NCI-H69 (cell line): ENCODE measurements at regions not wholly inside any gene's neighbourhood (a gene's known extent, or its start where the extent isn't known, plus 50 kb on each side); places are given as distances from the start of the nearest gene placed in this dataset.
A peak's percentile ranks its signal among the peaks of the same experiment; 100 is the strongest.

Experiments
- DNase-seq: peaks from one replicate; lab custom pipeline; 2025; lab: John Stamatoyannopoulos, UW

DNA sequence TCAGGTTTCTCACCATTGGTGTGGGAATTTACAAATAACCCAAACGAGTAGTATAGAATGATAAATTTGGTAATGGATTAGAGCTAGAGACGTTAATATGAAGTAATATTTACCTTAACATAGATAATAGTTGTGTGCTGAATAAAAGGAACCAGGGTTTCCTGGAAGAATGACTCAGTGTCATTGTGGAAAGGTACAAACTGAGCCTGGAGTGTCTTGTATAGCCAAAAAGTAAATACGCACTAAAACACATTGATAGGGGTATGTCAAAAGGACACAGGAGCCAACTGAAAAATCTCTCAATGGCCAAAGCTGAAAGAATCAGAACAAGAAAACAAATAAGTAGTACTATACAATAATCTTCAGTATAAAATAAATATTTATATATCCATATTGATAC is 363.5 kb downstream of the SLCO4C1 start:
- peak; percentile 55 for DNase-seq

DNA sequence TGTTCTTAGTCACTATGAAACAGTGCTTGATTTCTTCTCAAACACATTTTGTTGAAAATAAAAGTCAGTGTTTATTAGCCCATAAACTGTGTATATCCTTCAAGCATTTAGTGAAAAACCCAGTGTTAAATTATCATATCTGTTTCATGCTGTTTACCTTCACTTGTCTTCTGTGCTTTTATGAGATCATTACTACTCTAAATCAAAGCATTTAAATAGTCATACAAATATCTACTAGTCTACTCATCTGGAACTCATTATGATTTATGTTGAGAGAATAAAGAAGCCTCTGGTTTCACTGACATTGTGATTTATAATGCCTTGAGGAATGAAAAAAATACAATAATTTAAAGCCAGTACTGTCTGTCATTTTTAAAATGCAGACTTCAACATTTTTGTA is 366.5 kb downstream of the SLCO4C1 start:
- DNase-seq: peak; percentile 87

DNA sequence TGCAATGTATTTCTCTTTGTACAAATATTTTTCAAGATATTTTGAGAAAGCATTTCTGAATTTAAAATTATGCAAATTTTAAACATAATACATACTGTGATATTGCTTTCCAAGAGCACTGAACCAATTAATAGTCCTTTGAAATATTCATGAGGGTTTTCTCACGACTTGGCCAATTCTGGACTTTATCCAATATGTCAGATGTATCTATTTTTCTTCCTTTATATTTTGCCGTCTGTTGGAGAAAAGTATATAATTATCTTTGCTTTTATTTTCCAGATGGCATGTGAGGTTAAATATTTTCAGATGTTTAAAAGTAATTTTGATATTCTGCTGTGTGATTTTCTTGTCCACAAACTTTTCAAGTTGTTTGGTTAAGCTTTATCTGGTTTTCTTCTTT is 378.9 kb downstream of the SLCO4C1 start:
- peak; percentile 24 for DNase-seq

DNA sequence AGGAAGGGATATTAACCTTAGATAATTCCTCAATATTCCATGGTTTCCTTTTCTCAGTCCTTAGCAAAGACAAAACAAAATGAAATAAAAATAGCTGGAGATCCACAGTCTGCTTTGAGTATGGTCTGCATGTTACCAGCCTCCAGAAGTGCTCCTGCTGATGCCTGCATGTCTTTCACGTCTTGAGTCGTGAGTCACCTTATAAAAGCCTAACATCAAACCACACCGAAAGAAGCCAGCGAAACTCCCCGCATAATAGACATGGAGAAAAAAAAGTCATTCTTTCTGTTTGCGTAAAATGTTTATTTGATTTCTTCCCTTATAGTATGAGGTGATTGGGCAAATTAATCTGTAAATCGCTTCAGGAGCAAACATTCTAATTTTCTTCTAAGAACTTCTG is 380.5 kb downstream of the SLCO4C1 start:
- no peak for DNase-seq

DNA sequence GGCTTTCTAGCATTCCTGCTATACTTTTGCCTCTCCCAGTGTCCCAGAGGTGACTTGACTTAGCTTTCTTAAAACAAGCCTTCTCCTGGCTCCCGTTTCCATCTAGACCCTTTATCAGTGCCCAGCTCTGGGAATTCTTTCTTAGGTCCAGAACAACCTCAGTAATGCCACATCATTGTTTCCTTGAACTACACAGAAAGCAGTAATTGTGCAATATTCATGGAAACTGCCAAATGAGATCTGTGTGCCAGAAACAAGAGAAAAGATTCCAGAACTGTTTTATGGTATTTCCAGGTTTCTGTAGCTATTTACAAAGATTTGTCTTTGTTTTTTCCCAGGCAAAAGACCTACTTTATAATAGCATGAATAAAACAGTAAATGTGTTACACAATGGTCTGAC is 391.3 kb downstream of the SLCO4C1 start:
- DNase-seq: no peak

DNA sequence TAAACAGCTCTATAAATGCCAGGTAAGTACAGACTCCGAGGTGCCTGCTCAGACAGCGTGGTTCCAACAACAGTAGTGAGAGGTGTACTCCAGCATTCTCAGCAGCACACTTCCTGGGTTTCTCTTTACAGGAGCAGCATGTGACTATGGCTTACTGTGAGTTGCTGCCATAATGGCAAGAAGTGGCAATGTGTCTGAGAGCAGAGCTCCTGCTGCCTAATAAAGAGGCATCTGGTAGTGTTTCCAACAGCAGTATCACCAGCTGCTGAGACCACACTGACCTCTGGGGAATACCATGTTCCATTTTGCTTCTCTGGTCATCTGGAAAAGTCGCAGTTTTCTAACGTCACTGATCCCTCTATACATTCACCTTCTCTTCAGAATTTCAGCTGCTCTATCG is 398.2 kb downstream of the SLCO4C1 start:
- peak; percentile 97 for DNase-seq

DNA sequence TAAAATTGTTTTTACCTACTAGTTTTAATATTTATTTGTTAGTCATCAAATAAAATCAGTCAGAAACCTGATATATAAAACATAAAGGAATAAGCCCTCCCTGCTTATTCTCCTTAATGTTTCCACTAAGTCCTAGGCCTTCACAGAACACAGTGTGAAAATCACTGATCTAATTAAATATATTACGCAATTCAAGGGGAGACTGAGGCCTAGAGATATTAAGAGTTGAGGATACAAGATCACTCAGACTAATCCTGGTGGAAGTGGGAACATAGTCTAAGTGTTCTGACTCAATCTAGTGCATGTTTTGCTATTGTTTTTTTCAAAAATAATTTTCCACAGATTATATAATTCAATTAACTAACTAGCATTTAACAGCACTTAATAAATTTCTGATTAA is 401.1 kb downstream of the SLCO4C1 start:
- DNase-seq: no peak

DNA sequence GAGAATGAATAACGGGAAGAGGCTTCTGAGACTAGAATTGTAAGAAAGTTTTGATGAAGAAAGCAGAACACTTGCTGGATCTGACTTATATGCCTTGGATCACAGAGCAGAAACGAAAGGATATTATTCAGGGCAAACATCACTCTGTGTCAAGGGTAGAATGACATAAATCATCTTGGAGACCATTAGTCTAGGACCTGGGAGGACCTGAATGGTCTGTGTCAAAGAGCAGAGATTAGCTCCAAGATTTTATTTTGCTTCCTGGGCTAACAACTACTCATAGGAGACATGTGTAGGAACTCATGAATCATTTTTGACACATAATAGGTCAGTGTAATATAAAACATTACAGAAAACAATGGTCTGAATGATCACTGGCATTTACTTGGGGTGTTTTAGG is 417.9 kb downstream of the SLCO4C1 start:
- peak; percentile 89 for DNase-seq

DNA sequence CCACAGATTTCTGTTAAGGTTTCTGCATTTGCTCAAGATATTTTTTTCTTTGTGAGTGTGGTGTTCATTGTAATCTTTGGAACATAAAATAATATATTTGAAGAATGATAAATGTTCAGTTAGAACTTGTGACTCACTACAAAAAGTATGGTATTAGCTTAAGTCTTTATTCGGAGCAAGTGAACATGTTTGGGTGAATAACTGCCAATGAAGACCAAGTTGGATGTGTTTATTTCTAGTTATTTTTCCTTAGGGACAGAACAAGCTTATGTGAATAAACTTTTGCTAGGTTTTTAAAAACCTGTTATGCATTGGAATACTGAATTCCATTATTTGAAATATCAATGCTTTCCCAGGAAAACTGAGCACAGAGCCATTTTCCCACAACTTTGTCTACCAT is 418.6 kb downstream of the SLCO4C1 start:
- no peak for DNase-seq

DNA sequence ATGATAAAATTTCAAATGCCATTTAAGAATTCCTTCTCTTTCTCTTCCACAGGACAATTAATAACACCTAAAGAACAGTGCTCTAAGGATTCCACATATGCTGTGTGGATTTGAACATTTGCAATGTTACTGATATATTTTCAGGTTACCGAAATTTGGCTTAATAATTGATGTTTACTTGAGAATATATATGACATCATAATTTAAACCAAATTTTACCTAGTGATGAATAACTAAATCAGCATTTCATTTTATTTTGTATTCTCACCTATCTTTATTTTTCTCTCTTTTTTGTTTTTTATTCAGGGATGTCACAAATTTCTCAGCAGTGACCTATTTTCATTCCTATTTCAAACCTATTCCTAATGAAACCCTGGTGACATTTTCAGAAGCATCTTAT is 429.6 kb downstream of the SLCO4C1 start:
- DNase-seq: no peak

DNA sequence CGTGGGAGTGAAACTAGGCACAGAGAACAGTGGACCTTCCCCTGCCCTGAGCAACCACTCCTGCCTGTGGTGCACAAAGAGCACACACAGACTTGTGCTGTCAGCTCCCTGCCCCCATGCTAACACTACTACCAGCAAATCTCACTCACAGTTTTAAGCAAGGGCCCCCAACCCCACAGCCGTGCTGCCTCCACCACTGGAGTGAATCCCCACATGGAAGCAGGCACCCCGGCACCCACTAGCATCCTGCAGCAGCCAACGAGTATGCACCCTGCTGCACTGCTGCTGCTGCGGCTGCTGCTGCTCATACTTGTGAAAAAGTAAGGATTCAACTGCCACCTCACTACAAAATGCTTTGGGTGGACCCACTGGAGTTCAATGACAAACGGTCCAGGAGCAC is 435.5 kb downstream of the SLCO4C1 start:
- no peak for DNase-seq

DNA sequence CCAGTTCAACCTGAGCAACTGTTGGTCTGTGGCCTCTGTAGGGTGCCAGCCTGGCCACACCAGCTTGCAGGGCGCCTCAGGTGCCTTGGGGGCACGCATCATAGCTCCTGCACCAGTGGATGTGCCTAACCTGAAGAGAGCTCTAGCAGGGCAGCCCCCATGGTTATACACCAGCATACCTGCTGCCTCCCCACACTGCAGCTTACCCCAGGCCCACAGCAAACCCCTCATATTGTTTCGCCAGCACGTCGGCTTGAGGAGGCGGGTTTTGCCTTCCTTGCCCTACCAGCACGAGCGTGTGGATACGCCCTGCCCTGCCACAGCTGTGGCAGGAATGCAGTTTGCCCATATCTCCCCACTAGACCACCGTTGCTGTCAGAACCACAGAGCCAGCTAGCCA is 435.9 kb downstream of the SLCO4C1 start:
- no peak for DNase-seq

DNA sequence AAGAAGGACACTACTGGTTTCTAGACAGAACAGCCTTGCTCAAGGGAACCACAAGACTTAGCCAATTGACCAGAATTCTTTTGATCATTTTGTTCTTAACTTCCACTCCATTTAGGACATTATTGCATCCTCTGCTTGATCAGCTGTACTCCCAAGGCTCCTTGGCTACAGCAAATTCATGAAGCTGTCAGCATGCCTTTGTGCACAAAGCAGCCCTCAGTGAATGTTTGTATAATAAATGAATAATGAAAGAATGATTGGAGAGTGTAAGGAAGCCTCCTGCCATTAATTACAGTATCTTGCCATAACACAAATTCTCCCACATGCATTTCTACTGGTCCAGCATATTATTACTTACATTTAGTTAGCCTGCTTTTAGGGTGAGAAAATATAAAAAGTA is 449.6 kb downstream of the SLCO4C1 start:
- no peak for DNase-seq

DNA sequence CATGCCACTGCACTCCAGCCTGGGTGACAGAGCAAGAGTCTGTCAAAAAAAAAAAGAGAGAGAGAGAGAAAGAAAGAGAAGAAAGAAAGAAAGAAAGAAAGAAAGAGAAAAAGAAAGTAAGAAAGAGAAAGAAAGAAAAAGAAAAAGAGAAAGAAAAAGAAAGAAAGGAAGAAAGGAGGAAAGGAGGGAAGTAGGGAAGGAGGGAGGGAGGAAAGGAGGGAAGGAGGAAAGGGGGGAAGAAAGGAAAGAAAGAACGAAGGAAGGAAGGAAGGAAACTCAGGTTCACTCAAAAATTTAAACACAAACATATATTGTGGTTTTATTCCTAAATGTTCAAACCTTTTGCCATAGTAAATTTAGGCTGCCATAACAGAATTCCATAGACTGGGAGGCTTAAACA is 453.0 kb downstream of the SLCO4C1 start:
- no peak for DNase-seq

DNA sequence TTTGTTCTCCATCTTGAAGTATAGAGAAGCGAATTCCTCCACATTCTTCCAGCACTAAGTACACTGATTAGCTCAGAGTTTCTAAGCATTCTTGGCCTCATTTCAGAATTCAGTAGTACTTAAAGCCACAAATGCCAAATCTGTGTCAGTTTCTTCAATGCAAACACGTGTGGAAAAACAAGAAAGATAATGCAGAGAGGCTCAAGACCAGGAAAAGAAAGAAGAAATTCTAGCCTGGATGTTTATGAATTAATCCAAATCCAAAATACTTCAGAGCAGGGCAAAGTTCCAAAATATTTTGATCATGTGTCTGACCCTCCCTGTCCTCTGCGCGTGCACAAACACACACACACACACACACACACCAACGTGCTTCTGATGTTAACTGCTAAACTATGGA is 457.6 kb downstream of the SLCO4C1 start:
- no peak for DNase-seq

DNA sequence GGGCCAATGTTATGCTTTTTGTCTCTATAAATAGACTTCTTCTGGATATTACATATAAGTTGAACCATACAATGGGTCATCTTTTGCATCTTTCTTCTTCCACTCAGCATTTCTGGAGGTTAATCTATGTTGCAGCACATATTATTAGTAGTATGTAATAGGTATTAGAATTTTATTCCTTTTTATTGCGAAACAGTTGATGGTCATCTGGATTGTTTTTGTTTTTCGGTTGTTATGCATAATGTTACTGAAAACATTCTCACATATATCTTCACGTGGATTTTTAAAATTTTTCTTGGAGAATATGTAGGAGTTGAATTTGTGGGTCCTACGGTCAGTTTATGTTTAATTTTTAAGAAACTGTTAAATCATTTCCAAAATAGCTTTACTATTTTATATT is 466.8 kb downstream of the SLCO4C1 start:
- no peak for DNase-seq

DNA sequence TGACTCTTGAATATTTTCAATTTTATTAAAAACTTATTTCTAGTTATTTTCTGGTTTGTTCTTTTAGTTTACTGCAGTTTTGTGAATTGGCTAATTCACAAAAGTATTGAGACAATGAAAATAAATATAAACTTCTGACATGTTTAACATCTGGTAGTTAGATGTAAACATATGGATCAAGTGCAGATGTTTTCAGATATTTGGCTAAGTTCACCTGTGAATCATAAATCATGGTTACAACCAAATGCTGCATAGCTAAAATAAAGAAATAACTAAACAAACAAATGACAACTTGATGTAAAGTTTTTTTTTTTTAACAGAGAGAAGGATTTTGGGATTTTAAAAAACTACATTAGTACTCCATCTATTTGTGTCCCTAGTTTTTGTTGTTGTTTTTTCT is 484.6 kb downstream of the SLCO4C1 start:
- DNase-seq: no peak

DNA sequence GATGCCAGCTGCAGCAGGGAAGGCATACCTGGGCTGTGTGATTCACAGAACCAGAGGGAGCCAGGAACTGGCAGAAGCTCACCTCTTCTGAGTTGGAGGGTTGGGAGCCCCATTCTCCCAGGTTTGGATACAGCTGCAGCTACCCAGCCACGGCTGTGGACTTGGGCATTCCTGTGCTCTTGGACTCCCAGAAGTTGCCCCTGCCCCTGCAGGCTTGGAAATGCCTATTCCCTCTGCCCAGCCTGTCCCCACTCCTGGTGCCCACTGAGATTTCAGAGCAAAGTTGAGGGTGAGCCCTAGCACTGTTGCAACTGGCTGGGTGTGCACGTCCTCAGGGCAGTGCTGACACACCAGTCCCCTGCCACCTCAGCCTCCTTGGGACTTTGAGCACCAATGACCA is 489.7 kb downstream of the SLCO4C1 start:
- DNase-seq: no peak

DNA sequence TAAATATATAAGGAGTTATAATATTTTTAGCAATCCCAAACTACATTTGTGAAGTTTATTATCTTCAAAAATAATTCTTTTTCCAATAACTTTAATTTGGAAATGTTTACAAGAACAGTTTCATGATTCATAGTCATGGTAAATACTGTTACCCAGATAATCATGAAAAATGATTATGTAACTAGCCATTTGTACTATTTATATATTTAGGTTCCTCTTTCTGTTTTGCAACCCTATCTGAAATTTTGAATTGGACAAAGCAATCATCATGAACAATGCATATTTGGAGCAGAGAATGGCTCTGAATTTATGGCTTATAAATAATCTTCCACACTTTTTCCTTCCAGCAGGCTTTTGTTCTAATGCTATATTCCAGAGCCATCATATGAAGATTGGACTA is 499.7 kb downstream of the SLCO4C1 start:
- no peak for DNase-seq

DNA sequence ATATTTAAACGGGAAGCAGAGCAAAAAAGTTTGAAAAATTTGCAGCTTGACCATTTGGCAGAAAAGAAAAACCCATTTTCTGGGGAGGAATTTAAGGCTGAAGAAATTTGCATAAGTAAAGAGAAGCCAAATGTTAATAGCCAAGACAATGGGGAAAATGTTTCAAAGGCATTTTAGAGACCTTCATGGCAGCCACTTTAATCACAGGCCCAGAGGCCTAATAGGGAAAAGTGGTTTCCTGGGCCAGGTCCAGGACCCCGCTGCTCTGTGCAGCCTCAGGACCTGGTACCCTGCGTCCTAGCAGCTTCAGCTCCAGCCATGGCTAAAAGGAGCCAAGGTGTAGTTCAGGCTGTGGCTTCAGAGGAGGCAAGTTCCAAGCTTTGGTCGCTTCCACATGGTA is 507.3 kb downstream of the SLCO4C1 start:
- no peak for DNase-seq

DNA sequence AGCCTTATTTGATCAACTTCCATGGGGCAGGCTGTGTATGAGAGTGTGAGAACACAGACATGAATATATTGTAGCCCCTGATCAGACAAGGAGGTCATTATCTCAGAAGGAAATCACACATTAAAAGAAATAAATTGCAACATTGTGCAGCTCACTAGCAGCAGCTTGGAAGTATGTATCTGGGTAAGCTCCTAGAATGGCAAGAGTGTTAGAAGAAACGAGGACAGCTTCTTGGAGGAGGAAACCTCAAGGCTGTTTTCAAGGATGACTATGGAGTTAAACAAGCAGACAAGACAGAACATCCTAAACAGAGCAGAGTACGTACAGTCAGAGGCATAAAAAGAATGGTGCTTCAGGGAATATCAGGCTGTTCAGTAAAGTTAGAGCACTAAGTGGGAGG is 511.0 kb downstream of the SLCO4C1 start:
- no peak for DNase-seq

DNA sequence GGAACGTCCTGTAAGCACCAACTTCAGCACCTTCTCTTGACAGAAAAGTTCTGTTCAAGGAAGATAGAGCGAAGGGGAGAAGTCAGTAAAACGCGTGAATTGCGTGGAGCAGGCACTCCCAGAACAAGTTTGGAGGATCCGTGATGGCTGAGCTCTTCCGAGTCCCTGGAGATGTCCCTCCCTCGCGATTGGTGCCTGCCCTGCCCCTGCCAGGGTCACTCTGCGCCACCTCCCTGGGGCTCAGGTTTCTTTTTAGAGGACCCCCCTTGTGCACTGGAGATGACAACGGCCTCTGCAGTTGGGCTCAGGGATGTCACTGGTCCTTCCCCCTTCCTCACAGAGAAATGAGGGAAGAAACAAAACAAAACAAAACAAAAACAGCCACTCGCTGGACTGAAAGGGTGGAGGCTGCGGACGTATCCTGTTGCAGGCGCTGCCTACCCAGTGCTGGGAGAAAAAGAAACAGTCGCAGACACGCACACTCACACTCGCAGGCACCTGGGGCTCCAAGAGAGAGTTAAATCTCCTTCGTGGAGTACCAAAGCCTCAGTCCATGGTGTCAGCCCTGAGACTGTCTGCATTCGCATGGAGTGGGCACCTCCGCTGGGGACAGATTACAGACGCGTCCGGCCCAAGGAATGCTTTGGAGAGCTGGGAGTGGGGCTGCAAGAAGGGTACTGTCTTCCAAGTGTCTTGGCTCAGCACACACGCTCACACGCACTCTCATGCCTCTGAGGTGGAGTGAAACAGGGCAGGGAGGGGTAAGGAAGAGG is 512.7 kb downstream of the SLCO4C1 start:
- DNase-seq: peak; percentile 55

DNA sequence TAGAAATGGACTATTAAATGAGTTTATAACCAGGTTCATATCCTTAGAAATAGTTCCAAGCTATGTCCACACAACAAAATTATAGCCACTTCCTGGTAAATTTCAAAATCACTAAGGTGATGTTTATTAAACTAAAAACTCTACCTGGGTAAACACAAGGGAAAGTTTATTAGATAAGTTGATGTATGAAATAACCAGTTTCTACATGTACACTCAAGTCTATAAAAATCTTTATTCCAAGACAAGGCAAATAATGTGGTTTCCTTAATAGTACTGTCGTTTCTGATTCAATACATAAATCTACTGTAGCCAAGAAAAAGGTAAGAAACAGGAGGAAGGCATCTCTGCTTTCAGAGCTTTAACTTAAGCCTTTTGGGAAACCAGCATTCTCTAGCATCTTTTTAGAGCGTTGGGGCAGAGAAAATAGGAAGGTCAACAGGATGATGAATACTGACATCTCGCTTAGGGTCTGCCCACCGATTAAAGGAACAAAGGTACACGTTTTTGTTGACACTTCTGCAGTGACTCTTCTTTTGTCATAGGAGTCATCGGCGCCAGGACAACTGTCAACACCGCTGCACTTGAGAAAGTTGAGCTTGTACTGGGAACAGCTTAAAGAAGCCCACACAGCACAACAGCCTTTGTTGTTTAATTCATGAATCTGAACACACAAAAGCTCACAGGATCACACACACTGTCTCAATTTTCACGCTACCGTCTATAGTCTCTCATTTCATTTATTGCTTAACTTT is 513.6 kb downstream of the SLCO4C1 start:
- peak; percentile 63 for DNase-seq

DNA sequence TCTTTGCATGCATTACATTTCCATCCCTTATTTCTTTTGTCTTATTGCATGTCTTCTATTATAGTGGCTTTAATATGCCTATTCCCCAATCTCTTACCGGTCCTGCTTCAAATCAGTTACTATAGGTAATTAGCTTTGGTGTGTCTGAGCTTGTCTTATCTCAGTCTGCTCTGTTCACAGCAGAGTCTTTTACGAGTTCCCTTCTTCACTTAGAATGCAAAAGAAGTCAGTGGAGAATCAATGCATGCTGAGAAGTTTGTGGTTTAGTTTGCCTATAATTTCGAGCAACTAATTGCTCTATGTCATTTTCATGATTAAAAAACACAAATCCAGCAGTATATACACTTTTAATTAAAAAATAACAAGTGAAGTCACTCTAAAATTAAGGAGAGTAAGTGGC is 545.0 kb downstream of the SLCO4C1 start:
- DNase-seq: no peak
